ENCODE measurements at regions not wholly inside any gene's neighbourhood (a gene's known extent, or its start where the extent isn't known, plus 50 kb on each side); places are given as distances from the start of the nearest gene placed in this dataset.

DNA sequence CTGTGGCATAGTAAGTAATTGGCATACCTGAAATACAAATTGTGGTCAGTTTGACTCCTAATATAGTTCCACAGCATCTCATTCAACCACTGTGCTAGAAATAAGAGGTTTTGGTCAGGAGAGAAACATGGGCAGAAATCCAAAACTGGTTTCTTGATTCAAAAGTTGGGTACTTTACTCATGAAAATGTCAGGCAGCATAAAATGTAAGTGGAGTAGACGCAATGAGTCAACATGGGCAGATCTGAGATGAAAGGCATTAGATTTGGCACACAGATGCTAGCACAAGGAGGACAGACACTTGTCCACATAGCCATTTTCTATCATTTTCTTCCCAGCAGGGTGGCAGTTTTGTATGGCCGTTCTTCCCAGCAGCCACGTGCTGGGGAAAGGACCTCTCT is 255.8 kb upstream of the CDIN1 start:
- Histone ChIP-seq H3K4me3 (no peak overlapping the region), H3K9me3 (replicated peaks in 1 of 3) (peaks cover 0 to 4% (median 0%) of the 10 kb centered on the region in 3 donors), H3K4me1 (replicated peaks in 1 of 2) (no peaks in the 10 kb centered on the region), H3K27me3 (no peaks in the 10 kb centered on the region), H3K36me3 (replicated peaks in 1 of 2) (no peaks in the 10 kb centered on the region), H3K27ac (no peak overlapping the region)
- DNase-seq, result no peak
- 77 to 92% (median 83%) methylated on average over 3 of the region's 3 CpGs for WGBS, 4 donors
- TF ChIP-seq, protein P1, sequence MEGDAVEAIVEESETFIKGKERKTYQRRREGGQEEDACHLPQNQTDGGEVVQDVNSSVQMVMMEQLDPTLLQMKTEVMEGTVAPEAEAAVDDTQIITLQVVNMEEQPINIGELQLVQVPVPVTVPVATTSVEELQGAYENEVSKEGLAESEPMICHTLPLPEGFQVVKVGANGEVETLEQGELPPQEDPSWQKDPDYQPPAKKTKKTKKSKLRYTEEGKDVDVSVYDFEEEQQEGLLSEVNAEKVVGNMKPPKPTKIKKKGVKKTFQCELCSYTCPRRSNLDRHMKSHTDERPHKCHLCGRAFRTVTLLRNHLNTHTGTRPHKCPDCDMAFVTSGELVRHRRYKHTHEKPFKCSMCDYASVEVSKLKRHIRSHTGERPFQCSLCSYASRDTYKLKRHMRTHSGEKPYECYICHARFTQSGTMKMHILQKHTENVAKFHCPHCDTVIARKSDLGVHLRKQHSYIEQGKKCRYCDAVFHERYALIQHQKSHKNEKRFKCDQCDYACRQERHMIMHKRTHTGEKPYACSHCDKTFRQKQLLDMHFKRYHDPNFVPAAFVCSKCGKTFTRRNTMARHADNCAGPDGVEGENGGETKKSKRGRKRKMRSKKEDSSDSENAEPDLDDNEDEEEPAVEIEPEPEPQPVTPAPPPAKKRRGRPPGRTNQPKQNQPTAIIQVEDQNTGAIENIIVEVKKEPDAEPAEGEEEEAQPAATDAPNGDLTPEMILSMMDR (IDR thresholded peaks at IDR 0.05), result no peak
- TF ChIP-seq POLR2A (IDR thresholded peaks at IDR 0.05), result no peak
- intact Hi-C loops (cut with DNase I), result no loop called here

DNA sequence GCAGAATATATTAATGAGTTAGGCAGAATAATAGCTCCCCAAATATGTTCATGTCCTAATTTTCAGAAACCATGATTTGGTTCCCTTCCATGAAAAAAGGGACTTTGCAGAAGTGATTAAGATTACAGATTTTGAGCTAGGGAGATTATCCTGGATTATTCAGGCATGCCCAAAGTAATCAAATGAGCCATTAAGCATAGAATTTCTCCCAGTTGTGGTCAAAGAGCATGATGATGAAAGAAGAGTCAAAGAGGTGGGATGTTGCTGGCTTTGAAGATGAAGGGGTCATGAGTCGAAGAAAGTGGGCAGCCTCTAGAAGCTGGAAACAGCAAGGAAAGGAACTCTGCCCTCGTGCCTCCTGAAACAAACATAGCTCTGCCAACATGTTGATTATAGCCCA is 254.2 kb upstream of the CDIN1 start:
- H3K36me3 ChIP-seq (replicated peaks in 1 of 2), result no peaks in the 10 kb centered on the region
- no peaks in the 10 kb centered on the region for H3K4me1 ChIP-seq (replicated peaks in 1 of 2)
- H3K4me3 ChIP-seq, result no peak overlapping the region
- no peak overlapping the region for H3K27ac ChIP-seq
- H3K27me3 ChIP-seq, result no peaks in the 10 kb centered on the region
- TF ChIP-seq, protein P1 (IDR thresholded peaks at IDR 0.05), result no peak
- no peak for TF ChIP-seq POLR2A (IDR thresholded peaks at IDR 0.05)
- WGBS, 4 donors, result 79 to 92% (median 87%) methylated on average over 2 of the region's 2 CpGs
- no peak for DNase-seq
- H3K9me3 ChIP-seq (replicated peaks in 1 of 3), result no peaks in the 10 kb centered on the region
- intact Hi-C loops (cut with DNase I), result no loop called here

DNA sequence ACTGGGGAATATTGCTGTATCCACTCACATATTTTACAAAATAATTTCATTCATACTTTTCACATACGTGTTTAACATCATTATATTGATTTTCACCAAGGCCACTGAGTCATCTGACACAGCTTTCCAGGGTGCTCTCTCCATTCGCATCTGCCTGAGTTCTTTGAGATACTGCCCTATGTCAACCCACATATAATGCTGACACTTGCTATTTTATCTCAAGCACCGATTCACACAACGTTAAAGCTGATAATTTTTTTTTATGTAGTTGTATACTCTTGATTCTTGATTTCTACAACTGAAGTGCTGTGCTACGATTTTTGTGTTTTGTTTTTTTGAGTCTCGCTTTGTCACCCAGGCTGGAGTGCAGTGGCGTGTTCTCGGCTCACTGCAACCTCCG is 249.8 kb upstream of the CDIN1 start:
- DNase-seq, result no peak
- H3K36me3 ChIP-seq (replicated peaks in 1 of 2), result no peaks in the 10 kb centered on the region
- H3K4me3 ChIP-seq, result no peak overlapping the region
- 89 to 92% (median 91%) methylated on average over 9 of the region's 9 CpGs for WGBS, 4 donors
- H3K27ac ChIP-seq, result no peak overlapping the region
- H3K9me3 ChIP-seq (replicated peaks in 1 of 3), result no peaks in the 10 kb centered on the region
- peaks cover 0 to 4% of the 10 kb centered on the region in 2 donors for H3K4me1 ChIP-seq (replicated peaks in 1 of 2)
- intact Hi-C loops (cut with DNase I), result no loop called here
- TF ChIP-seq, protein P1 (IDR thresholded peaks at IDR 0.05), result no peak
- TF ChIP-seq POLR2A (IDR thresholded peaks at IDR 0.05), result no peak
- H3K27me3 ChIP-seq, result no peaks in the 10 kb centered on the region

DNA sequence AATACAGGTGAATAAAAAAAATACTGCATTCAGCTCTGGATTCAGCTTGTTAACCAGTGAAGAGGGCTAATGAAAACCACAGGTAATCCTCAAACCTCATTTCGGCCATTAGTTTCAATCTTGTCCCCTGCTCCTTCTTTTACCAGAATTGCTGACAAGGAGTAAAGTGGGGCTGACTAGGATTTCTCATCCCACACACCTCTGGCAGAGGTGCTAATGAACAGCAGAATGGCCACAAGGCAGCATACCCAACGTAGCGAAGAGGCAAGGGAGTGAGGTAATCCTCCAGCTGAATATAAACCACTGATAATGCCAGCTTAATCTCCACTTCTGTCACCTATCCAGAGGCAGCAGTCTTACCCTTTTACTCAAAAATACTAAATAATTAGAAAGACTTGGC is 248.8 kb upstream of the CDIN1 start:
- no peak overlapping the region for H3K4me3 ChIP-seq

More for the DNA sequence above, 248.8 kb upstream of the CDIN1 start:
- Histone ChIP-seq H3K27me3 (no peaks in the 10 kb centered on the region), H3K27ac (no peak overlapping the region), H3K9me3 (replicated peaks in 1 of 3) (no peaks in the 10 kb centered on the region), H3K4me1 (replicated peaks in 1 of 2) (peaks cover 0 to 4% of the 10 kb centered on the region in 2 donors), H3K36me3 (replicated peaks in 1 of 2) (no peaks in the 10 kb centered on the region)
- intact Hi-C loops (cut with DNase I), result no loop called here
- WGBS, 4 donors, result 86 to 92% (median 90%) methylated on average over 3 of the region's 3 CpGs
- DNase-seq, result no peak
- no peak for TF ChIP-seq POLR2A (IDR thresholded peaks at IDR 0.05)
- TF ChIP-seq, protein P1 (IDR thresholded peaks at IDR 0.05), result no peak

Measured in adrenal gland (tissue), 9 donors.